ENCODE measurements at regions not wholly inside any gene's neighbourhood (a gene's known extent, or its start where the extent isn't known, plus 50 kb on each side); places are given as distances from the start of the nearest gene placed in this dataset.

DNA sequence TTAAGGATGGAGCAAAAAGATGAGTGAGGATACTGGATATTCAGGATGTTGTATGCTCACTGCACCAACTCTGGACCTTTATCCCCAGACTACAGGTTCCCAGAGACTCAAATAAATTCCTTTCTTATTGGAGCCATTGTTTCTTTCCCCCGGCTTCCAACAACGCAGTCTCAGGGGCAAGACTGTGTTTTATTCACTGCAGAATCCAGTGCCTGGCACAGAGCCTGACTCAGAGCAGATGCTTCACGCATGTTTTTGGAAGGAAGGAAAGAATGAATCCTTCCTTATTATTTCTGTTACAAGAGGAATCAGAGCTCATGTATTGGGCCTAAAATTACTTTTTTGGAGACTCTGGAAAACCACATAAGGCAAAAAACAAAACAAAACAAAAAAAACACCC lies 96.0 kb upstream of the VGLL4 start:
- H3K27me3 ChIP-seq (replicated peaks; ENCODE audit: insufficient read depth, low read length) = no peaks in the 10 kb centered on the region
- H3K79me2 ChIP-seq (ENCODE audit: low read length) = no peaks in the 10 kb centered on the region
- no peak overlapping the region for H3K9ac ChIP-seq (ENCODE audit: low read length)
- H3K9me3 ChIP-seq (replicated peaks; ENCODE audit: insufficient read depth, low read length) = no peaks in the 10 kb centered on the region
- H3K9me2 ChIP-seq (replicated peaks; ENCODE audit: insufficient read depth, low read length) = no peaks in the 10 kb centered on the region
- no peaks in the 10 kb centered on the region for H3K36me3 ChIP-seq (replicated peaks; ENCODE audit: insufficient read depth, low read length)
- H3K4me1 ChIP-seq (ENCODE audit: low read length) = no peaks in the 10 kb centered on the region
- H3F3A ChIP-seq (ENCODE audit: insufficient read depth, low read length) = no peaks in the 10 kb centered on the region
- no peak overlapping the region for H2AFZ ChIP-seq (ENCODE audit: low read length)
- H3K4me3 ChIP-seq (ENCODE audit: low read length) = no peak overlapping the region
- no peaks in the 10 kb centered on the region for H4K20me1 ChIP-seq (ENCODE audit: insufficient read depth, low read length)
- no peak for DNase-seq
- TF ChIP-seq CTCF (IDR thresholded peaks at IDR 0.05; ENCODE audit: low read length) = no peak
- no peak for TF ChIP-seq EZH2phosphoT487 (IDR thresholded peaks at IDR 0.05; ENCODE audit: low read length)
- no peak for TF ChIP-seq EZH2 (optimal IDR thresholded peaks at IDR 0.05; ENCODE audit: low read depth, low read length)
- H3K27ac ChIP-seq (ENCODE audit: low read length) = no peak overlapping the region
- no peak overlapping the region for H3K4me2 ChIP-seq (ENCODE audit: low read depth, low read length)

DNA sequence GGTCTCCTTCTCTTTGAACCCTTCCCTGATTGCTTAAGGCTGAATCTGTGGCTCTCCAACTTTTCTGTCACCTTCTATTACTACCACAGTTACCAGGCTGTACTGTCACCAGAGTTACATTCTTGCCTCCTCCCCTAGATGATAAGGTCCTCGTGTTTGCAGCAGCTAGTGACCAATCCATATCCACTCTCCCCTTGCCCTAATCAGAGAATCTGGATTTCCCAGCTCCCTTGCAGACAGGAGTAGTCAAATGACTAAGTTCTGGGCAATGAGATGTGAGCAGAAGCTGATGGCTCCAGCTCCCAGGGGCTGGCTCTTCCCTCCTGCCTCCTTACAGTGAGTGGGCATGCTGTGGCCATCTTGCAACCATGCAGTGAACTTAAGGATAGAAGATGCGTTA lies 95.4 kb upstream of the VGLL4 start:
- H3K9me2 ChIP-seq (replicated peaks; ENCODE audit: insufficient read depth, low read length) = no peaks in the 10 kb centered on the region
- TF ChIP-seq CTCF (IDR thresholded peaks at IDR 0.05; ENCODE audit: low read length) (no peak), EZH2phosphoT487 (IDR thresholded peaks at IDR 0.05; ENCODE audit: low read length) (no peak), EZH2 (optimal IDR thresholded peaks at IDR 0.05; ENCODE audit: low read depth, low read length) (no peak)
- H3K4me1 ChIP-seq (ENCODE audit: low read length) = no peaks in the 10 kb centered on the region
- no peaks in the 10 kb centered on the region for H3K79me2 ChIP-seq (ENCODE audit: low read length)
- DNase-seq = no peak
- no peak overlapping the region for H3K4me2 ChIP-seq (ENCODE audit: low read depth, low read length)
- H3K9ac ChIP-seq (ENCODE audit: low read length) = no peak overlapping the region
- no peaks in the 10 kb centered on the region for H3K36me3 ChIP-seq (replicated peaks; ENCODE audit: insufficient read depth, low read length)
- H2AFZ ChIP-seq (ENCODE audit: low read length) = no peak overlapping the region
- no peaks in the 10 kb centered on the region for H3F3A ChIP-seq (ENCODE audit: insufficient read depth, low read length)
- no peaks in the 10 kb centered on the region for H3K9me3 ChIP-seq (replicated peaks; ENCODE audit: insufficient read depth, low read length)
- no peaks in the 10 kb centered on the region for H3K27me3 ChIP-seq (replicated peaks; ENCODE audit: insufficient read depth, low read length)
- H3K27ac ChIP-seq (ENCODE audit: low read length) = no peak overlapping the region
- no peaks in the 10 kb centered on the region for H4K20me1 ChIP-seq (ENCODE audit: insufficient read depth, low read length)
- no peak overlapping the region for H3K4me3 ChIP-seq (ENCODE audit: low read length)

DNA sequence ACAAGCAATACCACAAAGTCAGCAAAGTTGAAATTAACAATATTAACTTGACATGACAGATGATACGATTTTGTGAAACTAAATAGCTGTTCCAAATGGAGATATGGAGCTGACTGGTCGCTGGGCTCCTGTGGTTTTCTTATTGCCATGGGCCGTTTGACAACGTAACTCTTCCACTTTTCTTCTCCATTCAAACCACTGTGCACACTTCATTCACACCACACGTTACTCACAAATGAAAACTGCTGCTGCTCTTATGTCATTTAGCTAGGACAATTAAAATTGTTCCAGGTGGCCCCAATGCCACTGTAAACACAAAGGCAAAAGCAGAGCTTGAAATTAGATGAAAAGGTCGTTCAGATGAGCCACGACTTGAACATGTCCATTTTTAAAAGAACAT lies 94.0 kb upstream of the VGLL4 start:
- DNase-seq = no peak
- Histone ChIP-seq H3K4me1 (ENCODE audit: low read length) (no peaks in the 10 kb centered on the region), H4K20me1 (ENCODE audit: insufficient read depth, low read length) (no peaks in the 10 kb centered on the region), H3K9me3 (replicated peaks; ENCODE audit: insufficient read depth, low read length) (no peaks in the 10 kb centered on the region), H3K4me2 (ENCODE audit: low read depth, low read length) (no peak overlapping the region), H3K9me2 (replicated peaks; ENCODE audit: insufficient read depth, low read length) (no peaks in the 10 kb centered on the region), H3K4me3 (ENCODE audit: low read length) (no peak overlapping the region), H3K27ac (ENCODE audit: low read length) (no peak overlapping the region), H3K36me3 (replicated peaks; ENCODE audit: insufficient read depth, low read length) (no peaks in the 10 kb centered on the region), H3K27me3 (replicated peaks; ENCODE audit: insufficient read depth, low read length) (no peaks in the 10 kb centered on the region), H3K9ac (ENCODE audit: low read length) (no peak overlapping the region), H3F3A (ENCODE audit: insufficient read depth, low read length) (no peaks in the 10 kb centered on the region), H2AFZ (ENCODE audit: low read length) (no peak overlapping the region), H3K79me2 (ENCODE audit: low read length) (no peaks in the 10 kb centered on the region)
- TF ChIP-seq CTCF (IDR thresholded peaks at IDR 0.05; ENCODE audit: low read length) (no peak), EZH2phosphoT487 (IDR thresholded peaks at IDR 0.05; ENCODE audit: low read length) (no peak), EZH2 (optimal IDR thresholded peaks at IDR 0.05; ENCODE audit: low read depth, low read length) (no peak)
